ENCODE measurements at regions not wholly inside any gene's neighbourhood (a gene's known extent, or its start where the extent isn't known, plus 50 kb on each side); places are given as distances from the start of the nearest gene placed in this dataset.

GRCh38 chr10:10701084-10701611 is 316.5 kb upstream of the CELF2 start:
- CTCF ChIA-PET = no interaction called here
- POLR2A ChIA-PET (ENCODE audit: low non-redundant PET) = interaction anchor here (0.7 kb wide), 1 partner anchor 1093 kb away, joined by 3 read pairs; no protein-coding TSS in a partner anchor
- no peak for DNase-seq (ENCODE audit: low spot score)
- TF ChIP-seq, protein P1, sequence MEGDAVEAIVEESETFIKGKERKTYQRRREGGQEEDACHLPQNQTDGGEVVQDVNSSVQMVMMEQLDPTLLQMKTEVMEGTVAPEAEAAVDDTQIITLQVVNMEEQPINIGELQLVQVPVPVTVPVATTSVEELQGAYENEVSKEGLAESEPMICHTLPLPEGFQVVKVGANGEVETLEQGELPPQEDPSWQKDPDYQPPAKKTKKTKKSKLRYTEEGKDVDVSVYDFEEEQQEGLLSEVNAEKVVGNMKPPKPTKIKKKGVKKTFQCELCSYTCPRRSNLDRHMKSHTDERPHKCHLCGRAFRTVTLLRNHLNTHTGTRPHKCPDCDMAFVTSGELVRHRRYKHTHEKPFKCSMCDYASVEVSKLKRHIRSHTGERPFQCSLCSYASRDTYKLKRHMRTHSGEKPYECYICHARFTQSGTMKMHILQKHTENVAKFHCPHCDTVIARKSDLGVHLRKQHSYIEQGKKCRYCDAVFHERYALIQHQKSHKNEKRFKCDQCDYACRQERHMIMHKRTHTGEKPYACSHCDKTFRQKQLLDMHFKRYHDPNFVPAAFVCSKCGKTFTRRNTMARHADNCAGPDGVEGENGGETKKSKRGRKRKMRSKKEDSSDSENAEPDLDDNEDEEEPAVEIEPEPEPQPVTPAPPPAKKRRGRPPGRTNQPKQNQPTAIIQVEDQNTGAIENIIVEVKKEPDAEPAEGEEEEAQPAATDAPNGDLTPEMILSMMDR (conservative IDR thresholded peaks at IDR 0.05; ENCODE audit: low read depth) = no peak
- H3K27ac ChIP-seq = no peak overlapping the region

DNA sequence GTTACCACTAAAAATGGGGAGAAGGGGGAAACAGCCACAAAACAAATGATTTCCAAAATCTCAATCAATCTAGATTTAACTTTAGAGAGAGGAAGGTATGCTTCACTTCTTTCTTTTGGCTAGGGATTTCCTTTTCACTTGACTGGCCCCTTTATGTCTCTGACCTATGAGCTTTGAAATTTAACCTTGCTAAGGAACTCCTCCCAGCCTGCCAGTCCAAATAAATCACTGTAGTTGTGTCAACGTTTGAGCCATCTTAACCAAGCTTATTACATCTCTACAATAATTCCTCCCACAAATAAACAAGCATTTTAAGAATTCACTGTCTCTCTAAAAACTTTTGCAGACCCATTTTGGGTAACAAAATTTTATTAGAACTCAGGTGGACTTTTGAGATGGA is 315.5 kb upstream of the CELF2 start:
- POLR2A ChIA-PET (ENCODE audit: low non-redundant PET) = no interaction called here
- CTCF ChIA-PET = no interaction called here
- no peak overlapping the region for H3K27ac ChIP-seq
- TF ChIP-seq, protein P1 (conservative IDR thresholded peaks at IDR 0.05; ENCODE audit: low read depth) = no peak
- no peak for DNase-seq (ENCODE audit: low spot score)

GRCh38 chr10:10703382-10703781 is 314.3 kb upstream of the CELF2 start:
- ChIA-PET CTCF (no interaction called here), POLR2A (ENCODE audit: low non-redundant PET) (no interaction called here)
- no peak overlapping the region for H3K27ac ChIP-seq
- TF ChIP-seq, protein P1 (conservative IDR thresholded peaks at IDR 0.05; ENCODE audit: low read depth) = no peak
- no peak for DNase-seq (ENCODE audit: low spot score)

GRCh38 chr10:10712155-10712704 is 305.4 kb upstream of the CELF2 start:
- ChIA-PET CTCF (no interaction called here), POLR2A (ENCODE audit: low non-redundant PET) (no interaction called here)
- TF ChIP-seq, protein P1 (conservative IDR thresholded peaks at IDR 0.05; ENCODE audit: low read depth) = no peak
- H3K27ac ChIP-seq = no peak overlapping the region
- no peak for DNase-seq (ENCODE audit: low spot score)

DNA sequence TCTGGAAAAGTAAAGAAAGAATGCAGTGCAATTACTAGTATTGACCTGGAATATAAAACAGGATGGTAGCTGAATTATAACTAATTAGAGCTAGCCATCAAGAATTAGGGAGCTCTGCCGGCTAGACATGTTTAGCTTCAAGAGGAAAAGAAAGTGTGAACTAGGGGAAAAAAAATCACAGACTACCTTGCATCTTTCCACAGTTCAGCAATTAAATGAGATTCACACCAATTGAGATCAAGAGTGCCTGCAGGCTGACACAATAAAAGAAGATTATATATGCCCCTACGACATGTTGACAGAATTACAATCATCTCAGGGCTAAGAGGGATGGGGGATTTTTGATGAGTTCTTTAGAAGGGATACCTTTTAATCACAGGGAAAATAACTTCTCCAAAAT is 303.3 kb upstream of the CELF2 start:
- H3K27ac ChIP-seq = no peak overlapping the region
- DNase-seq (ENCODE audit: low spot score) = no peak
- ChIA-PET POLR2A (ENCODE audit: low non-redundant PET) (no interaction called here), CTCF (no interaction called here)
- TF ChIP-seq, protein P1 (conservative IDR thresholded peaks at IDR 0.05; ENCODE audit: low read depth) = no peak

GRCh38 chr10:10716972-10717371 is 300.7 kb upstream of the CELF2 start:
- ChIA-PET POLR2A (ENCODE audit: low non-redundant PET) (no interaction called here), CTCF (no interaction called here)

More at GRCh38 chr10:10716972-10717371, 300.7 kb upstream of the CELF2 start:
- H3K27ac ChIP-seq = no peak overlapping the region
- DNase-seq (ENCODE audit: low spot score) = no peak
- TF ChIP-seq, protein P1 (conservative IDR thresholded peaks at IDR 0.05; ENCODE audit: low read depth) = no peak

Data from RWPE1 (cell line).